GM19438 (cell line): ENCODE measurements at regions not wholly inside any gene's neighbourhood (a gene's known extent, or its start where the extent isn't known, plus 50 kb on each side); places are given as distances from the start of the nearest gene placed in this dataset.

Source experiments
- ATAC-seq: cut with Tn5 transposase; IDR thresholded peaks from one replicate; pipeline ENCODE4 v1.9.1; 2021; ENCODE audit warnings: low read depth; ENCODE audit not compliant: unreplicated experiment

DNA sequence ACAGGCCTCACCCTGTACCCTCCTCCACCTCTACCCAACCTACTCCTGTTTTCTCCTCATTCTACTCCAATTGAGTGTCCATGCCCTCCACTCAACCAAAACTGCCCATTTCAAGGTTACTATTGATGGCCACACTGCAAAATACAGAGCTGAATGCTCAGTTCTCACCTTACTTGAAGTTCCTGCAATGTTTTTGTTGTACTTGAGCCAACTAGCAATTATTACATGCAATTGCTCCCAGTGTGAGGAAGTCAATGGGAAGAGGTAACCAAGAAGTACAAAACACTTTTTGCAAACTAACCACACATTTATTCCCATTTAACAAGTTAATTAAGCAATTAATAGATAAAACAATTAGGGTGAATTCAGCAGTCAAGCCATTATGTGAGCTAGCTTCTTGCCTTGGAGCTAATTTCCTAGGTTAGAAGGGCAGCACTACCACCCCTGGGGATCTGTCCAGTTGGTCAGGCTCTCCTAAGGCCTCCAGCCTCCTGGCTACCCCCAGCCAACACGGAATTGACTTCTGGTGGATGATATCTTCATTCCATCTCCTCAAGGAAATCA lies 52.4 kb upstream of the GGTLC1 start:
- no peak for ATAC-seq

GRCh38 chr20:24039196-24039595 lies 50.6 kb upstream of the GGTLC1 start:
- no peak for ATAC-seq
